SK-N-SH (cell line): ENCODE measurements at regions not wholly inside any gene's neighbourhood (a gene's known extent, or its start where the extent isn't known, plus 50 kb on each side); places are given as distances from the start of the nearest gene placed in this dataset.

Experiments
- CTCF ChIA-PET: fragments of 300-600, 350-600 bp; formaldehyde crosslinking; extraction: SDS; loops from one replicate; lab custom pipeline; 2021; lab: Yijun Ruan, JAX
- POLR2A ChIA-PET: fragments of 350-600 bp; sonication (Branson Sonifier 250); formaldehyde crosslinking; extraction: SDS; loops from one replicate; lab custom pipeline; 2020; ENCODE audit warnings: antibody characterized with exemption, inconsistent platforms; lab: Yijun Ruan, JAX
- DNase-seq: peaks from one replicate; pipeline ENCODE4 v3.0.0; 2012
- H2AFZ ChIP-seq: fragments of 200-600 bp; sonication (generic); 2 replicates; pipeline ENCODE4 v1.8.1; 2016; ENCODE audit warnings: antibody characterized with exemption, mild to moderate bottlenecking, low read depth
- H3F3A ChIP-seq: fragments of 200-600 bp; sonication (generic); replicated peaks from 2 replicates; pipeline ENCODE3; 2016; ENCODE audit warnings: antibody characterized with exemption, mild to moderate bottlenecking; ENCODE audit not compliant: insufficient read depth
- H3K27ac ChIP-seq, 2 experiments: fragments of 200-500 bp in 1 of 2; fragments of 200-600 bp in 1 of 2; sonication (Bioruptor generic) in 1 of 2; sonication (generic), shearing (Covaris generic) in 1 of 2; 2 replicates each; pipeline versions ENCODE4 v1.5.1 to v1.6.1; 2014 to 2016; ENCODE audit warnings: low read depth in 2 of 2, inconsistent platforms in 1 of 2, low read length in 1 of 2, mild to moderate bottlenecking in 1 of 2, mixed read lengths in 1 of 2
- H3K27me3 ChIP-seq: fragments of 200-600 bp; sonication (generic), shearing (Covaris generic); 2 replicates; pipeline ENCODE4 v1.6.1; 2016; ENCODE audit warnings: mixed run types; ENCODE audit not compliant: insufficient read depth
- H3K36me3 ChIP-seq, 2 experiments: fragments of 200-500 bp in 1 of 2; fragments of 200-600 bp in 1 of 2; sonication (Bioruptor generic) in 1 of 2; sonication (generic) in 1 of 2; replicated peaks in 1 of 2; 2 replicates each; pipeline versions ENCODE3 to v1.5.1; 2014 to 2016; ENCODE audit warnings: low read length in 1 of 2, mild to moderate bottlenecking in 1 of 2; ENCODE audit not compliant: insufficient read depth in 2 of 2, control insufficient read depth in 1 of 2
- H3K4me1 ChIP-seq, 2 experiments: fragments of 200-500 bp in 1 of 2; fragments of 200-600 bp in 1 of 2; sonication (Bioruptor generic) in 1 of 2; sonication (generic), shearing (Covaris generic) in 1 of 2; 2 replicates each; pipeline versions ENCODE4 v1.5.1 to v1.6.1; 2014 to 2016; ENCODE audit warnings: low read depth in 1 of 2, low read length in 1 of 2, mixed run types in 1 of 2; ENCODE audit not compliant: insufficient read depth in 2 of 2, control insufficient read depth in 1 of 2
- H3K4me2 ChIP-seq: fragments of 200-600 bp; sonication (generic), shearing (Covaris generic); 2 replicates; pipeline ENCODE4 v1.6.1; 2017; ENCODE audit warnings: mixed run types
- H3K4me3 ChIP-seq, 2 experiments: fragments of 200-500 bp in 1 of 2; fragments of 200-600 bp in 1 of 2; sonication (Bioruptor generic) in 1 of 2; sonication (generic), shearing (Covaris generic) in 1 of 2; 2 replicates each; pipeline versions ENCODE4 v1.5.1 to v1.8.1; 2014 to 2016; ENCODE audit warnings: low read depth in 2 of 2, inconsistent platforms in 1 of 2, low read length in 1 of 2, mild to moderate bottlenecking in 1 of 2, mixed read lengths in 1 of 2, moderate library complexity in 1 of 2
- H3K79me2 ChIP-seq: fragments of 200-600 bp; sonication (generic); 2 replicates; pipeline ENCODE4 v1.8.1; 2017; ENCODE audit warnings: mild to moderate bottlenecking; ENCODE audit not compliant: insufficient read depth
- H3K9ac ChIP-seq: fragments of 200-600 bp; sonication (generic); 2 replicates; pipeline ENCODE4 v1.6.1; 2017; ENCODE audit warnings: mixed run types
- H3K9me2 ChIP-seq: fragments of 200-600 bp; sonication (generic); 2 replicates; pipeline ENCODE4 v1.6.1; 2017; ENCODE audit warnings: mixed run types
- H3K9me3 ChIP-seq: fragments of 200-600 bp; sonication (generic); 2 replicates; pipeline ENCODE4 v1.6.1; 2017; ENCODE audit warnings: mixed run types, mild to moderate bottlenecking, moderate library complexity
- H4K20me1 ChIP-seq: fragments of 200-600 bp; sonication (generic); 2 replicates; pipeline ENCODE4 v1.6.1; 2017; ENCODE audit warnings: mild to moderate bottlenecking, mixed run types; ENCODE audit not compliant: insufficient read depth
- CHD2 ChIP-seq: fragments of 150-350 bp; IDR thresholded peaks from 2 replicates; pipeline ENCODE4 v1.6.1; 2018; ENCODE audit warnings: low read length; ENCODE audit not compliant: partially characterized antibody
- EP300 ChIP-seq, 2 experiments: IDR thresholded peaks; 2 replicates each; pipeline versions ENCODE4 v1.4.0 to v1.6.1; 2012; ENCODE audit warnings: borderline replicate concordance in 1 of 2, low read depth in 1 of 2, low read length in 1 of 2
- EZH2phosphoT487 ChIP-seq: fragments of 200-600 bp; sonication (generic); IDR thresholded peaks from 2 replicates; pipeline ENCODE4 v1.6.1; 2017; ENCODE audit warnings: low read depth, mixed run types, mild to moderate bottlenecking, antibody characterized with exemption, moderate library complexity, borderline replicate concordance
- FOSL2 ChIP-seq: IDR thresholded peaks from 2 replicates; pipeline ENCODE4 v1.4.0; 2012; ENCODE audit warnings: low read depth, mild to moderate bottlenecking, moderate library complexity, borderline replicate concordance
- JUND ChIP-seq: IDR thresholded peaks from 2 replicates; pipeline ENCODE4 v1.4.0; 2012
- RAD21 ChIP-seq: IDR thresholded peaks from 2 replicates; pipeline ENCODE4 v1.6.1; 2012; ENCODE audit warnings: mild to moderate bottlenecking, low read length
- RCOR1 ChIP-seq: fragments of 150-350 bp; IDR thresholded peaks from 2 replicates; pipeline ENCODE4 v1.6.1; 2017; ENCODE audit warnings: antibody characterized with exemption, low read length
- RFX5 ChIP-seq: IDR thresholded peaks from 2 replicates; pipeline ENCODE4 v1.6.1; 2012; ENCODE audit warnings: mild to moderate bottlenecking, improper control_type of control experiment, low read length
- SIN3A ChIP-seq: IDR thresholded peaks from 2 replicates; pipeline ENCODE4 v1.6.1; 2012; ENCODE audit warnings: low read depth, mild to moderate bottlenecking, low read length, moderate library complexity, borderline replicate concordance
- TAF1 ChIP-seq: IDR thresholded peaks from 2 replicates; pipeline ENCODE4 v1.6.1; 2012; ENCODE audit warnings: low read depth, mild to moderate bottlenecking, low read length, moderate library complexity, borderline replicate concordance
- TEAD4 ChIP-seq: IDR thresholded peaks from 2 replicates; pipeline ENCODE4 v1.4.0; 2012; ENCODE audit warnings: mild to moderate bottlenecking, borderline replicate concordance; ENCODE audit not compliant: insufficient read depth
- WGBS: methylation state at CpG from one replicate; pipeline ENCODE4 v1.1.6; 2017; ENCODE audit warnings: low lambda C conversion rate; 5-methylcytosine and 5-hydroxymethylcytosine counted together
- TF ChIP-seq, protein P1 (sequence below): IDR thresholded peaks from 2 replicates; pipeline ENCODE4 v1.6.1; 2012; ENCODE audit warnings: mild to moderate bottlenecking, low read depth, low read length, moderate library complexity
- TF ChIP-seq, protein P2 (sequence below): IDR thresholded peaks from 2 replicates; pipeline ENCODE4 v1.4.0; 2012; ENCODE audit warnings: low read depth, borderline replicate concordance
- TF ChIP-seq, protein P3 (sequence below): fragments of 150-350 bp; IDR thresholded peaks from 2 replicates; pipeline ENCODE4 v1.6.1; 2016; ENCODE audit warnings: mild to moderate bottlenecking, low read depth, low read length
- TF ChIP-seq, protein P4 (sequence below): IDR thresholded peaks from 2 replicates; pipeline ENCODE4 v1.4.0; 2012; ENCODE audit warnings: low read depth, borderline replicate concordance

DNA sequence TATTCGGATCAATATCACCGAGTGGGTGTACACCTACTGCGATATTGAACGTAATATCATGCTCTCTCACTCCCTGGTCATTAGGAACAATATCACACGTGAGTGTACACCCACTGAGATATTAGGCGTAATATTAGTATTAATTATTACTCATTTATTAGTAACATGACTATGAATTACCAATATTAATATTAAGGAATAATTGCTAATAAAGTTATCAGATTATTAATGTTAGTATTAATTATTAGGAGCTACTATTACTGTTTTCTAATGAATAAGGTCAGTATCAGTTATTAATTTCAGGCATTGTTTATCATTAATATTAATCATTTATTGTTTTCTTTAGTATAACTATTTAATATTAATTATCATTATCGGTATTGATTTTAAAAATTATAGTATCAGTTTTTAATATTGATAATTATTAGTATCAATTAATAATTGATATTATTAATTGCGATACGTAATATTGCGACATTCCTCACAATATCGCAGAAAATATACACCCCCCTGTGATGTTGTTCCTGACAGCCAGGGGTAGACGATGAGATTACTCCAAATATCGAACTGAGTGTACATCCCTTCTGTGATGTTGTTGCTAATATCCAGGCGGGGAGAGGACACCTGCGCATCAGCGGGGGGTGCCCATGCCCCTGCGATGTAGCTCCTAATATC is 84.2 kb downstream of the DAPL1 start:
- no peak overlapping the region for H3K27ac ChIP-seq
- TF ChIP-seq, protein P1, sequence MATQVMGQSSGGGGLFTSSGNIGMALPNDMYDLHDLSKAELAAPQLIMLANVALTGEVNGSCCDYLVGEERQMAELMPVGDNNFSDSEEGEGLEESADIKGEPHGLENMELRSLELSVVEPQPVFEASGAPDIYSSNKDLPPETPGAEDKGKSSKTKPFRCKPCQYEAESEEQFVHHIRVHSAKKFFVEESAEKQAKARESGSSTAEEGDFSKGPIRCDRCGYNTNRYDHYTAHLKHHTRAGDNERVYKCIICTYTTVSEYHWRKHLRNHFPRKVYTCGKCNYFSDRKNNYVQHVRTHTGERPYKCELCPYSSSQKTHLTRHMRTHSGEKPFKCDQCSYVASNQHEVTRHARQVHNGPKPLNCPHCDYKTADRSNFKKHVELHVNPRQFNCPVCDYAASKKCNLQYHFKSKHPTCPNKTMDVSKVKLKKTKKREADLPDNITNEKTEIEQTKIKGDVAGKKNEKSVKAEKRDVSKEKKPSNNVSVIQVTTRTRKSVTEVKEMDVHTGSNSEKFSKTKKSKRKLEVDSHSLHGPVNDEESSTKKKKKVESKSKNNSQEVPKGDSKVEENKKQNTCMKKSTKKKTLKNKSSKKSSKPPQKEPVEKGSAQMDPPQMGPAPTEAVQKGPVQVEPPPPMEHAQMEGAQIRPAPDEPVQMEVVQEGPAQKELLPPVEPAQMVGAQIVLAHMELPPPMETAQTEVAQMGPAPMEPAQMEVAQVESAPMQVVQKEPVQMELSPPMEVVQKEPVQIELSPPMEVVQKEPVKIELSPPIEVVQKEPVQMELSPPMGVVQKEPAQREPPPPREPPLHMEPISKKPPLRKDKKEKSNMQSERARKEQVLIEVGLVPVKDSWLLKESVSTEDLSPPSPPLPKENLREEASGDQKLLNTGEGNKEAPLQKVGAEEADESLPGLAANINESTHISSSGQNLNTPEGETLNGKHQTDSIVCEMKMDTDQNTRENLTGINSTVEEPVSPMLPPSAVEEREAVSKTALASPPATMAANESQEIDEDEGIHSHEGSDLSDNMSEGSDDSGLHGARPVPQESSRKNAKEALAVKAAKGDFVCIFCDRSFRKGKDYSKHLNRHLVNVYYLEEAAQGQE: no peak
- TF ChIP-seq JUND: no peak
- TF ChIP-seq TEAD4: no peak
- TF ChIP-seq, protein P2, sequence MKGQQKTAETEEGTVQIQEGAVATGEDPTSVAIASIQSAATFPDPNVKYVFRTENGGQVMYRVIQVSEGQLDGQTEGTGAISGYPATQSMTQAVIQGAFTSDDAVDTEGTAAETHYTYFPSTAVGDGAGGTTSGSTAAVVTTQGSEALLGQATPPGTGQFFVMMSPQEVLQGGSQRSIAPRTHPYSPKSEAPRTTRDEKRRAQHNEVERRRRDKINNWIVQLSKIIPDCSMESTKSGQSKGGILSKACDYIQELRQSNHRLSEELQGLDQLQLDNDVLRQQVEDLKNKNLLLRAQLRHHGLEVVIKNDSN: no peak
- TF ChIP-seq CHD2: no peak
- no peak for TF ChIP-seq SIN3A
- TF ChIP-seq RFX5: no peak
- TF ChIP-seq EP300 (IDR thresholded peaks at IDR 0.05; ENCODE audit: borderline replicate concordance in 1 of 2, low read depth in 1 of 2, low read length in 1 of 2): no peak
- TF ChIP-seq RAD21: no peak
- no peak for TF ChIP-seq TAF1
- TF ChIP-seq, protein P3, sequence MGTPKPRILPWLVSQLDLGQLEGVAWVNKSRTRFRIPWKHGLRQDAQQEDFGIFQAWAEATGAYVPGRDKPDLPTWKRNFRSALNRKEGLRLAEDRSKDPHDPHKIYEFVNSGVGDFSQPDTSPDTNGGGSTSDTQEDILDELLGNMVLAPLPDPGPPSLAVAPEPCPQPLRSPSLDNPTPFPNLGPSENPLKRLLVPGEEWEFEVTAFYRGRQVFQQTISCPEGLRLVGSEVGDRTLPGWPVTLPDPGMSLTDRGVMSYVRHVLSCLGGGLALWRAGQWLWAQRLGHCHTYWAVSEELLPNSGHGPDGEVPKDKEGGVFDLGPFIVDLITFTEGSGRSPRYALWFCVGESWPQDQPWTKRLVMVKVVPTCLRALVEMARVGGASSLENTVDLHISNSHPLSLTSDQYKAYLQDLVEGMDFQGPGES: no peak
- TF ChIP-seq FOSL2: no peak
- TF ChIP-seq, protein P4, sequence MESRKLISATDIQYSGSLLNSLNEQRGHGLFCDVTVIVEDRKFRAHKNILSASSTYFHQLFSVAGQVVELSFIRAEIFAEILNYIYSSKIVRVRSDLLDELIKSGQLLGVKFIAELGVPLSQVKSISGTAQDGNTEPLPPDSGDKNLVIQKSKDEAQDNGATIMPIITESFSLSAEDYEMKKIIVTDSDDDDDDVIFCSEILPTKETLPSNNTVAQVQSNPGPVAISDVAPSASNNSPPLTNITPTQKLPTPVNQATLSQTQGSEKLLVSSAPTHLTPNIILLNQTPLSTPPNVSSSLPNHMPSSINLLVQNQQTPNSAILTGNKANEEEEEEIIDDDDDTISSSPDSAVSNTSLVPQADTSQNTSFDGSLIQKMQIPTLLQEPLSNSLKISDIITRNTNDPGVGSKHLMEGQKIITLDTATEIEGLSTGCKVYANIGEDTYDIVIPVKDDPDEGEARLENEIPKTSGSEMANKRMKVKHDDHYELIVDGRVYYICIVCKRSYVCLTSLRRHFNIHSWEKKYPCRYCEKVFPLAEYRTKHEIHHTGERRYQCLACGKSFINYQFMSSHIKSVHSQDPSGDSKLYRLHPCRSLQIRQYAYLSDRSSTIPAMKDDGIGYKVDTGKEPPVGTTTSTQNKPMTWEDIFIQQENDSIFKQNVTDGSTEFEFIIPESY: no peak
- no peak for TF ChIP-seq RCOR1
- no peak for TF ChIP-seq EZH2phosphoT487
- POLR2A ChIA-PET: no interaction called here
- no peak overlapping the region for H3K4me3 ChIP-seq
- DNase-seq: no peak
- H3K4me1 ChIP-seq: no peaks in the 10 kb centered on the region
- CTCF ChIA-PET: no interaction called here
- no peak overlapping the region for H2AFZ ChIP-seq
- H3K79me2 ChIP-seq: no peaks in the 10 kb centered on the region
- no peaks in the 10 kb centered on the region for H3K9me2 ChIP-seq
- WGBS: 73% methylated on average over 17 of the region's 17 CpGs
- no peaks in the 10 kb centered on the region for H3K36me3 ChIP-seq
- H3F3A ChIP-seq: no peaks in the 10 kb centered on the region
- no peaks in the 10 kb centered on the region for H4K20me1 ChIP-seq
- no peaks in the 10 kb centered on the region for H3K27me3 ChIP-seq
- H3K9me3 ChIP-seq: no peaks in the 10 kb centered on the region
- H3K4me2 ChIP-seq: no peak overlapping the region
- no peak overlapping the region for H3K9ac ChIP-seq
